OCI-LY1 (cell line): ENCODE measurements at regions not wholly inside any gene's neighbourhood (a gene's known extent, or its start where the extent isn't known, plus 50 kb on each side); places are given as distances from the start of the nearest gene placed in this dataset.

Experiments
- H2AFZ ChIP-seq: fragments of 200-600 bp; sonication (generic), shearing (Covaris generic); 2 replicates; pipeline ENCODE4 v1.6.0; 2014; ENCODE audit warnings: antibody characterized with exemption, mild to moderate bottlenecking, low read length
- H3F3A ChIP-seq: fragments of 200-600 bp; sonication (generic), shearing (Covaris generic); 2 replicates; pipeline ENCODE4 v1.6.0; 2014; ENCODE audit warnings: mild to moderate bottlenecking, antibody characterized with exemption, low read length, moderate library complexity; ENCODE audit not compliant: insufficient read depth
- H3K27ac ChIP-seq: fragments of 200-600 bp; sonication (generic); 2 replicates; pipeline ENCODE4 v1.5.1; 2014; ENCODE audit warnings: low read length, mixed run types, mild to moderate bottlenecking, low read depth; ENCODE audit not compliant: poor library complexity, severe bottlenecking
- H3K27me3 ChIP-seq: fragments of 200-600 bp; sonication (generic); 2 replicates; pipeline ENCODE4 v1.6.0; 2014; ENCODE audit warnings: antibody characterized with exemption, mild to moderate bottlenecking, low read length, moderate library complexity; ENCODE audit not compliant: insufficient read depth
- H3K36me3 ChIP-seq: fragments of 200-600 bp; sonication (generic); 2 replicates; pipeline ENCODE4 v1.6.1; 2014; ENCODE audit warnings: mild to moderate bottlenecking, antibody characterized with exemption, low read length, moderate library complexity, mixed read lengths; ENCODE audit not compliant: insufficient read depth
- H3K4me1 ChIP-seq: fragments of 200-600 bp; sonication (generic); 2 replicates; pipeline ENCODE4 v1.5.1; 2014; ENCODE audit warnings: mild to moderate bottlenecking, low read length, moderate library complexity; ENCODE audit not compliant: insufficient read depth, severe bottlenecking
- H3K4me2 ChIP-seq: fragments of 200-600 bp; sonication (generic), shearing (Covaris generic); 2 replicates; pipeline ENCODE4 v1.6.1; 2014; ENCODE audit warnings: low read length
- H3K4me3 ChIP-seq: fragments of 200-600 bp; sonication (generic); 2 replicates; pipeline ENCODE4 v1.5.1; 2014; ENCODE audit warnings: low read length, low read depth, mild to moderate bottlenecking, mixed read lengths; ENCODE audit not compliant: poor library complexity, severe bottlenecking
- H3K79me2 ChIP-seq: fragments of 200-600 bp; shearing (Covaris generic); 2 replicates; pipeline ENCODE4 v1.6.1; 2016; ENCODE audit warnings: mixed run types, low read length, mixed read lengths; ENCODE audit not compliant: insufficient read depth
- H3K9ac ChIP-seq: fragments of 200-600 bp; sonication (generic), shearing (Covaris generic); 2 replicates; pipeline ENCODE4 v1.6.1; 2014; ENCODE audit warnings: mild to moderate bottlenecking, low read length, mixed read lengths
- H3K9me2 ChIP-seq: fragments of 200-600 bp; sonication (generic), shearing (Covaris generic); 2 replicates; pipeline ENCODE4 v1.6.1; 2014; ENCODE audit warnings: low read depth, mild to moderate bottlenecking, low read length, mixed read lengths
- H3K9me3 ChIP-seq: fragments of 200-600 bp; shearing (Covaris generic); 2 replicates; pipeline ENCODE4 v1.6.1; 2014; ENCODE audit warnings: low read length, mixed read lengths
- H4K20me1 ChIP-seq: fragments of 200-600 bp; sonication (generic), shearing (Covaris generic); 2 replicates; pipeline ENCODE4 v1.6.0; 2016; ENCODE audit warnings: mild to moderate bottlenecking, low read length; ENCODE audit not compliant: insufficient read depth
- CTCF ChIP-seq: fragments of 200-600 bp; sonication (generic), shearing (Covaris generic); IDR thresholded peaks from 2 replicates; pipeline ENCODE4 v1.5.1; 2017; ENCODE audit warnings: mild to moderate bottlenecking, antibody characterized with exemption, low read length, moderate library complexity, mixed read lengths
- EZH2 ChIP-seq: fragments of 200-600 bp; sonication (generic), shearing (Covaris generic); IDR thresholded peaks from 2 replicates; pipeline ENCODE4 v1.8.0; 2017; ENCODE audit warnings: borderline replicate concordance, mixed run types, mild to moderate bottlenecking, antibody characterized with exemption, low read length, moderate library complexity, mixed read lengths

DNA sequence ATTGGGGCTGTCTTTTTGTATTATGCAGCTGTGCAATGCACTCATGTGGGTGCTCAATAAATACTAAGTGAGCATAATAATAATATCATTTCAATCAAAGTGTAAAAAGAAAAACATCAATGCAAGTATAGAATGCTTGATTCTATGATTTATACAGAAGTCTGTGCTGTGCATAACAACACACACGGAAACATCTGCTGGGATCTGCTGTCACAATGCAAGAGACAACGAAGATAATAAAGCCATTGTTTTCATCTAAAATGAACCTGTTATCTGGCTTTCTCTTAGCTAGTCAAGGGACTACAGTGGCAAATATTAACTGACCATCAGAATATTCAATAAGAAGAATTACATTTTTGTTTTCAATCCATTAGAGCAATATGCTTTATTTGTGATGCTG is 1156.9 kb upstream of the MAP3K7 start:
- H3K79me2 ChIP-seq = no peaks in the 10 kb centered on the region
- no peaks in the 10 kb centered on the region for H3K27me3 ChIP-seq
- no peaks in the 10 kb centered on the region for H3K4me1 ChIP-seq
- no peak overlapping the region for H3K27ac ChIP-seq
- TF ChIP-seq CTCF (no peak), EZH2 (no peak)
- H3K9ac ChIP-seq = no peak overlapping the region
- no peaks in the 10 kb centered on the region for H3F3A ChIP-seq
- H3K4me2 ChIP-seq = no peak overlapping the region
- no peak overlapping the region for H2AFZ ChIP-seq
- H3K36me3 ChIP-seq = no peaks in the 10 kb centered on the region
- no peaks in the 10 kb centered on the region for H3K9me3 ChIP-seq
- H3K9me2 ChIP-seq = no peaks in the 10 kb centered on the region
- no peak overlapping the region for H3K4me3 ChIP-seq
- no peaks in the 10 kb centered on the region for H4K20me1 ChIP-seq

DNA sequence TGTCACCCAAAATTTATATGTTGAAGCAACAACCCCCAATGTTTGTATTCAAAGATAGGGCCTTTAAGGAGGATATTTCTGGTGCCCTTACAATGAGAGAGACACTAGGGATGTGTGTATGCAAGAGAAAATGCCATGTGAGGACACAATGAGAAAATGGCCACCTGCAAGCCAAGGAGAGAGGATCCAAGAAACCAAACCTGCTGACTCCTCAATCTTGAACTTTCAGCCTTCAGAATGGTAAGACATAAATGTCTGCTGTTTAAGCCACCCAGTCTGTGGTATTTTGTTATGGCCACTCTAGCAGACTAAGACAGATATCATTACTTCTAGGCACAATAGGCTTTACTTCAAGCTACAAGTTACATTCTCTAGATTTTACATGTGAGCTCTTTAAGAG is 1145.1 kb upstream of the MAP3K7 start:
- no peak overlapping the region for H3K27ac ChIP-seq
- H3K36me3 ChIP-seq = no peaks in the 10 kb centered on the region
- H3K9ac ChIP-seq = no peak overlapping the region
- H3K79me2 ChIP-seq = no peaks in the 10 kb centered on the region
- H3K4me3 ChIP-seq = no peak overlapping the region
- no peaks in the 10 kb centered on the region for H3K9me2 ChIP-seq
- H3K27me3 ChIP-seq = no peaks in the 10 kb centered on the region
- no peaks in the 10 kb centered on the region for H4K20me1 ChIP-seq
- no peaks in the 10 kb centered on the region for H3F3A ChIP-seq
- H2AFZ ChIP-seq = no peak overlapping the region
- no peak overlapping the region for H3K4me2 ChIP-seq
- no peaks in the 10 kb centered on the region for H3K4me1 ChIP-seq
- H3K9me3 ChIP-seq = no peaks in the 10 kb centered on the region
- TF ChIP-seq EZH2 = no peak
- TF ChIP-seq CTCF = no peak

GRCh38 chr6:91730710-91731109 is 1143.8 kb upstream of the MAP3K7 start:
- Histone ChIP-seq H4K20me1 (no peaks in the 10 kb centered on the region), H3K9me3 (no peaks in the 10 kb centered on the region), H3K79me2 (no peaks in the 10 kb centered on the region), H3K36me3 (no peaks in the 10 kb centered on the region), H3K4me1 (no peaks in the 10 kb centered on the region), H3K4me2 (no peak overlapping the region), H3K9ac (no peak overlapping the region), H3F3A (no peaks in the 10 kb centered on the region), H2AFZ (no peak overlapping the region), H3K27me3 (no peaks in the 10 kb centered on the region), H3K4me3 (no peak overlapping the region), H3K27ac (no peak overlapping the region), H3K9me2 (no peaks in the 10 kb centered on the region)
- TF ChIP-seq EZH2 (no peak), CTCF (no peak)
